MG63 (cell line): ENCODE measurements at regions not wholly inside any gene's neighbourhood (a gene's known extent, or its start where the extent isn't known, plus 50 kb on each side); places are given as distances from the start of the nearest gene placed in this dataset.
"Not testable (repeated sequence)": the region's sequence is repeated elsewhere in the genome, so short reads cannot be mapped to it uniquely, and the experiment has no call there.

ENCODE experiments used
- DNase-seq: peaks from one replicate; pipeline ENCODE4 v3.0.0-alpha.2; 2020
- H3K27me3 ChIP-seq: fragments of 250-450 bp; sonication (Bioruptor Pico); 2 replicates; pipeline ENCODE4 v1.5.1; 2020; ENCODE audit warnings: mild to moderate bottlenecking, moderate library complexity
- H3K36me3 ChIP-seq: fragments of 250-450 bp; sonication (Bioruptor Pico); 2 replicates; pipeline ENCODE4 v1.5.1; 2020; ENCODE audit warnings: mild to moderate bottlenecking, moderate library complexity
- H3K4me3 ChIP-seq: fragments of 250-450 bp; sonication (Bioruptor Pico); 2 replicates; pipeline ENCODE4 v1.5.1; 2020; ENCODE audit warnings: mild to moderate bottlenecking, moderate library complexity
- H3K9me3 ChIP-seq: fragments of 250-450 bp; sonication (Bioruptor Pico); 2 replicates; pipeline ENCODE4 v1.5.1; 2020; ENCODE audit warnings: mild to moderate bottlenecking, moderate library complexity

GRCh38 chr2:111525026-111525425, 359.0 kb downstream of the ANAPC1 start:
- H3K27me3 ChIP-seq, DNase-seq, H3K36me3 ChIP-seq, H3K4me3 ChIP-seq, H3K9me3 ChIP-seq: not testable (repeated sequence)

- H3K4me3 ChIP-seq, H3K36me3 ChIP-seq, H3K27me3 ChIP-seq, H3K9me3 ChIP-seq, DNase-seq: not testable (repeated sequence)
These were observed 357.9 kb downstream of the ANAPC1 start for GRCh38 chr2:111526041-111526639.

- DNase-seq, H3K4me3 ChIP-seq, H3K27me3 ChIP-seq, H3K36me3 ChIP-seq, H3K9me3 ChIP-seq: not testable (repeated sequence)
These were observed 356.1 kb downstream of the ANAPC1 start for GRCh38 chr2:111527707-111528400.

- not testable (repeated sequence) for H3K9me3 ChIP-seq, H3K36me3 ChIP-seq, DNase-seq, H3K27me3 ChIP-seq, H3K4me3 ChIP-seq
These were observed 355.0 kb downstream of the ANAPC1 start for GRCh38 chr2:111529022-111529421.

- H3K4me3 ChIP-seq, DNase-seq, H3K36me3 ChIP-seq, H3K27me3 ChIP-seq, H3K9me3 ChIP-seq: not testable (repeated sequence)
These were observed 353.6 kb downstream of the ANAPC1 start for GRCh38 chr2:111530239-111530965.

- H3K9me3 ChIP-seq, H3K27me3 ChIP-seq, DNase-seq, H3K4me3 ChIP-seq, H3K36me3 ChIP-seq: not testable (repeated sequence)
These were observed 351.1 kb downstream of the ANAPC1 start for GRCh38 chr2:111532682-111533556.

GRCh38 chr2:111533557-111534247, 350.3 kb downstream of the ANAPC1 start:
- not testable (repeated sequence) for DNase-seq, H3K36me3 ChIP-seq, H3K27me3 ChIP-seq, H3K4me3 ChIP-seq, H3K9me3 ChIP-seq

- no peaks in the 10 kb centered on the region for H3K9me3 ChIP-seq
- no peaks in the 10 kb centered on the region for H3K27me3 ChIP-seq
- peak; percentile 2 for DNase-seq
- H3K36me3 ChIP-seq, result no peaks in the 10 kb centered on the region
- no peak overlapping the region for H3K4me3 ChIP-seq
These were observed 349.1 kb downstream of the ANAPC1 start for GRCh38 chr2:111534910-111535352.

GRCh38 chr2:111535404-111535803, 348.6 kb downstream of the ANAPC1 start:
- Histone ChIP-seq H3K36me3 (no peaks in the 10 kb centered on the region), H3K27me3 (no peaks in the 10 kb centered on the region), H3K9me3 (no peaks in the 10 kb centered on the region), H3K4me3 (no peak overlapping the region)
- peak; percentile 30 for DNase-seq

GRCh38 chr2:111537078-111537655, 346.8 kb downstream of the ANAPC1 start:
- Histone ChIP-seq H3K9me3 (no peaks in the 10 kb centered on the region), H3K4me3 (no peak overlapping the region), H3K27me3 (no peaks in the 10 kb centered on the region), H3K36me3 (no peaks in the 10 kb centered on the region)
- no peak for DNase-seq

GRCh38 chr2:111539991-111540390, 344.0 kb downstream of the ANAPC1 start:
- H3K9me3 ChIP-seq, H3K4me3 ChIP-seq, H3K36me3 ChIP-seq, H3K27me3 ChIP-seq, DNase-seq: not testable (repeated sequence)

- H3K27me3 ChIP-seq, result not testable (repeated sequence)
These were observed 341.7 kb downstream of the ANAPC1 start for GRCh38 chr2:111542120-111542774.

GRCh38 chr2:111544006-111544405, 340.0 kb downstream of the ANAPC1 start:
- not testable (repeated sequence) for H3K4me3 ChIP-seq, H3K27me3 ChIP-seq, H3K36me3 ChIP-seq, DNase-seq, H3K9me3 ChIP-seq

More at GRCh38 chr2:111542120-111542774, 341.7 kb downstream of the ANAPC1 start:
- H3K4me3 ChIP-seq, H3K9me3 ChIP-seq, H3K36me3 ChIP-seq: not testable (repeated sequence)
- DNase-seq, result peak; percentile 62

GRCh38 chr2:111545723-111546431, 338.1 kb downstream of the ANAPC1 start:
- H3K27me3 ChIP-seq, H3K4me3 ChIP-seq, H3K9me3 ChIP-seq, DNase-seq, H3K36me3 ChIP-seq: not testable (repeated sequence)

GRCh38 chr2:111546578-111546977, 337.4 kb downstream of the ANAPC1 start:
- H3K9me3 ChIP-seq, H3K36me3 ChIP-seq, DNase-seq, H3K4me3 ChIP-seq, H3K27me3 ChIP-seq: not testable (repeated sequence)
